Activated naive CD4-positive, alpha-beta T cell treated with anti-CD3 and anti-CD28 coated beads, Interleukin-2, amount 50 U/mL, for 72 hours (primary cell): ENCODE measurements at regions not wholly inside any gene's neighbourhood (a gene's known extent, or its start where the extent isn't known, plus 50 kb on each side); places are given as distances from the start of the nearest gene placed in this dataset.

ENCODE experiments used
- ATAC-seq, 2 donors: fragments of 150-1000 bp; cut with Tn5 transposase; 2 replicates each; pipeline ENCODE4 v1.10.0; 2021; ENCODE audit warnings: mild to moderate bottlenecking in 2 of 2, moderate library complexity in 2 of 2
- DNase-seq, 2 donors: peaks; one replicate each; pipeline ENCODE4 v3.0.0; 2021 to 2022; ENCODE audit warnings: low spot score in 2 of 2
- H3K27ac Mint-ChIP-seq, 2 donors: one replicate each; pipeline ENCODE4 v1.8.0; 2022; ENCODE audit warnings: mild to moderate bottlenecking in 2 of 2, mixed read lengths in 2 of 2
- H3K36me3 Mint-ChIP-seq, 2 donors: one replicate each; pipeline ENCODE4 v1.8.0; 2022; ENCODE audit warnings: mixed read lengths in 2 of 2
- H3K9me3 Mint-ChIP-seq, 2 donors: one replicate each; pipeline ENCODE4 v1.8.0; 2022; ENCODE audit warnings: mixed read lengths in 2 of 2

DNA sequence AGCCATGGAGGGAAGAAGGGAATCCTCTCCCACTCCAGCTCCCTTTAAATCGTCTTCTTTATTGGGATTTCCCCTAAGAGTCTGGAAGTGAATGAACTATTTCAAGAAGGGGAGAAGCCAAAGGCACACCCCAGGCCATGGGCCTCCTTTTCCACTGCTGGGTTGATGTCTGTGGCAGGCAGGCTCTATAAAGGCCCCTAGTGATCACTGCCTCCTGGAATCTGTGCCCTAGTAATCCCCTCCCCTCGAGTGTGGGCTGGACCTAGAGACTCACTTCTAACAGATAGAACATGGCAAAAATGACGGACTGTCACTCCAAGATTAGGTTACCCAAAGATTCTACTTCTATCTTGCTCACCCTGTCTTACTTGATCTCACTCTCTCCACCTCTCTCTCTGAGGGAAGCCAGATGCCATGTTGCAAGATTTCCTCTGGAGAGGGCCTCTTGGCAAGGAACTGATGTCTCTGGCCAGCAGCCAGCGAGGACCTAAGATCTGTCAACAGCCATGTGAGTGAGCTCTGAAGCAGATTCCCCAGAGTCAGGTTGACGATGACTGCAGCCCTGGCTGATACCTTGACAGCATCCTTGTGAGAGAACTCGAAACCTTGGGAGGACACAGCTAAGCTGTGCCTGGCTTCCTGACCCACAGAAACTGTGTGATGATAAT, 444.8 kb downstream of the SOX6 start:
- Mint-ChIP-seq H3K27ac (no peak overlapping the region), H3K9me3 (peaks cover 0 to 4% of the 10 kb centered on the region in 2 donors), H3K36me3 (no peaks in the 10 kb centered on the region)
- no peak for DNase-seq
- no peak for ATAC-seq

DNA sequence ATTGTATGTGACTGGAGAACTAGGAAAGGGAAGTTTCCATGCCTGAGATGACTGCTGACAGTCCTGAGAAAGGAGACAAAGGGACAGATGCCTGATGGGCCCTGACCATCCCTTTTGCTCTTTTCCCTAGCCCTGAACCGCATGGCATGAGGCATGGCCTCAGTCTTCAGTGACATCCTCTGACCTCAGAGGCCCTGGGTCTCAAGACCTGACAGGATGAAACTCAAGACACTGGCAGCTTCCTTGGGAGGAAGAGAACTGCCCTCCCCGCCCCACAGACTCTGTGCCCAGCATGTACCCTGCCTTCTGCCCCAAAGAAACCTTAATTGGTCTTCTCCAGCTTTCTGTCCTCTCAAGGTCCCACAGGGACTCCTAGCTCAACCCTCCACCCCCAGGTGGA, 444.1 kb downstream of the SOX6 start:
- peaks cover 0 to 4% of the 10 kb centered on the region in 2 donors for H3K9me3 Mint-ChIP-seq
- DNase-seq (no peak), ATAC-seq (no peak)
- no peak overlapping the region for H3K27ac Mint-ChIP-seq
- H3K36me3 Mint-ChIP-seq: no peaks in the 10 kb centered on the region

DNA sequence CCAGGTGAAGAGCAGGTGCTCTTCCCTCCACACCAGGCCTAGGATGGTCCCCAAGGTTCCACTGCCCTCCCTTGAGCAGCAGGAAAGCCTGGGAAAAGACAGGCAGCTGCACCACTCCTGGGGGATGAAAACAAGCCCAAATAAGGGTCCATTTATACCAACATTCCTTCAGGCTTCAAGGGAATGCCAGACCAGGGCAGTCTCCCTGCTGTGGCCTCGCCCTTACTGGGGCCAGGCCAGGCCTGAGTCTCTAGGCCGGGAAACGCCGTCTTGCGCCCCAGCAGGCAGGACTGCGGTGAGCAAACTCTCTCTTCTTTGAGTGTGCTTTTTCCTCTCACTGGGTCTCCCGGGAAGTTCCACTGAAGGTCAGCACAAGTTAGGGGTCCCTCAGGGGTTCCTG, 443.5 kb downstream of the SOX6 start:
- Mint-ChIP-seq H3K9me3 (peaks cover 0 to 4% of the 10 kb centered on the region in 2 donors), H3K27ac (no peak overlapping the region), H3K36me3 (no peaks in the 10 kb centered on the region)
- ATAC-seq: no peak
- DNase-seq: no peak

DNA sequence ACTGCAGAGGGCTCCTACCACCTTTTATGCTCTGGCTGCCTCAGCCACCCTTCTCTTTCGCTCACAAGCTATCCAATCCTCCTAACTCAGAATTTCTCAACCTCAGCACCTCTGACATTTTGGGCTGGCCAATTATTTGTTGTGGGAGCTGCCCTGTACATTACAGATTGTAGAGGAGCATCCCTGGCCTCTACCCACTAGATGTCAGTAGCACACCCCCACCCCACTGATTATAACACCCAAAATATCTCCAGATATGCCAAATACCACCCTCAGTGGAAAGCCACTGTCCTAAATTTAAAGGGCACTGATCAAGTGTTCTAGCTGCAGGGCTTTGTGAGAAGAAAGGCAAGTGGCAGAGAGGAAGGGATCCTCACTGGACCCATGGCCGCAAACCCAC, 443.1 kb downstream of the SOX6 start:
- H3K27ac Mint-ChIP-seq: peak overlapping the region in 1 of 2 donors; percentile 69
- no peaks in the 10 kb centered on the region for H3K36me3 Mint-ChIP-seq
- peaks cover 0 to 4% of the 10 kb centered on the region in 2 donors for H3K9me3 Mint-ChIP-seq
- DNase-seq: no peak
- ATAC-seq: no peak
